ENCODE measurements at regions not wholly inside any gene's neighbourhood (a gene's known extent, or its start where the extent isn't known, plus 50 kb on each side); places are given as distances from the start of the nearest gene placed in this dataset.
"Not testable (repeated sequence)": the region's sequence is repeated elsewhere in the genome, so short reads cannot be mapped to it uniquely, and the experiment has no call there.

GRCh38 chr7:130850956-130851355 is 116.9 kb upstream of the KLF14 start:
- DNase-seq: no peak

GRCh38 chr7:130852867-130853266 is 118.9 kb upstream of the KLF14 start:
- no peak for DNase-seq

DNA sequence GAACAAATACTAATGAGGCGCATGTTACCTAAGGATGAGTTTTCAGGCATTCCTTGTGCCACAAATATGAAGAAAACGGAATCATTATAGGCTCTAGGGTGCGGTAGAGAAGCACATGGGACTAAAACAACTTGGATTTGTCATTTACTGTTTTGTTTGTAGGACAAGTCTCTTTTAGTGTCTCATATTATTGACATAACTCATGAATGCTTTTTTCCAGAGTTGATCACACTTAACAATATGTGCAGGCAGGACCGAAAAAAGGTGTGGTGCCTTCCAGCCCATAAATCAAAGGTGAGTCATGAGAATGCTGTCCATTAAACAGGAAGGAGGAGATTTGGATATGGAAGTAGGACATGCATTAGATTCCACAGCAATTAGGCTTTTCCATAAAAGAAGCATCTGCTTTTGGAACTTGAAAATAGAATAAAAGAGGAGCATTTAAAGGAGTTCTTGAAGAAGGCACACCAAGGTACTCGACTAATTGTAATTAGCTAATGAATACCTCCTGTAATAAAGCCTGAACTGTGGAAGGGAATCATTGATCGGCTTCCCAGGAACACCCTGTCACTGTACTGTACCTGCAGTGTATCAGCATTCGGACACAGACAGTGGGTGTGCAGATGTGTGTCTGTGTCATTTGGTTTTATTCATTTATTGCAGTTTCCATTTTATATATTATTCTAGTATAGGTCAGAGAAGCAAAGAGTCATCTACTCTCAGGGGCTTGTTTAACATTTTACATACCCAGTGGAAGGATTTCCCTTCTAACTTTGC is 119.7 kb upstream of the KLF14 start:
- DNase-seq: no peak

DNA sequence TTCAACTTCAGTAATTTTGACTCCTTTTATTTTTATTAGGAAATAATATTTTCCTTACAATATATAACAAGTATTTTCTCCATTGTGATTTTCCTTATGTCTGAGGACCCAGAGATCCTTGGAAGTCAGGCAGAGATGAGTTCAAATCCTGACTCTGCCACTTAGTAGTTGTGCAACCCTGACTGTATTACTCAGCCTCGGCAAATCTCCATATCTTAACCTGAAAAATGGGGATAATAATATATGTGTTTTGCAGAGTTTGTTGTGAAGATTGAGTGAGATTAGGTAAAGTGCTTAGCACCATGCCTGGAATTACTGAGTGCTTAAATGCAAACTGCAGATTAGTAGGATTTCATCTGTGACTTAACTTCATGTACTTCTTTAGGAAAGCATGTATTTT is 120.5 kb upstream of the KLF14 start:
- DNase-seq: no peak

GRCh38 chr7:130856866-130857265 is 122.9 kb upstream of the KLF14 start:
- no peak for DNase-seq

- DNase-seq: not testable (repeated sequence)
These were observed 126.8 kb upstream of the KLF14 start for GRCh38 chr7:130860832-130861231.

GRCh38 chr7:130865408-130866236 is 131.6 kb upstream of the KLF14 start:
- no peak for DNase-seq

- no peak for DNase-seq
These were observed 133.0 kb upstream of the KLF14 start for GRCh38 chr7:130867039-130867438.

DNA sequence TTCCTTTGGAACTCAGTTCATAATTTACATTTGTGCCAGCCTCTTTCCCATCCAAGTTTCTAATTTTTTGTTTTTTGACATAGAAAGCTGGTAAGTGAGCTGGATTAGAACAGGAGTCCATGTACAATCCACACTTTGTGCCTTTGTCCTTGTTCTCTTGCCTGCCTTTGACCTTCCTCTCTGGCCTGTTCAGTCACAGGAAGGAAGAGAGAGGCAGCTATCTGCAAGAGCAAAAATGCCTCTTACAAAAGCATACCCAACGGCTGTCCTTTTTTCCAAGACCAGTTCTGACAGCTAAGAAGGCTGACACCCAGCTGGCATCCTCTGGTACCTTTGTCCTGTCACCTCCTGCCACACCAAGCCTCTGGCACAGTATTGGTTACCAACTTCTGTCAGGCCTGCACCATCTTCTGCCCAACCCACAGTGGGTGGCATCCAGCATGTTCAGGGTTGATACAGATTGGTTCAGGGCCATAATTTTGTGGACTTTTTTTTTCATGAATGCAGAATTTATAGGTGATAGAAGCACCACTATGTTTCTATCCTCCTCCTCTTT is 133.7 kb upstream of the KLF14 start:
- no peak for DNase-seq

- no peak for DNase-seq
These were observed 134.1 kb upstream of the KLF14 start for GRCh38 chr7:130868139-130868538.

DNA sequence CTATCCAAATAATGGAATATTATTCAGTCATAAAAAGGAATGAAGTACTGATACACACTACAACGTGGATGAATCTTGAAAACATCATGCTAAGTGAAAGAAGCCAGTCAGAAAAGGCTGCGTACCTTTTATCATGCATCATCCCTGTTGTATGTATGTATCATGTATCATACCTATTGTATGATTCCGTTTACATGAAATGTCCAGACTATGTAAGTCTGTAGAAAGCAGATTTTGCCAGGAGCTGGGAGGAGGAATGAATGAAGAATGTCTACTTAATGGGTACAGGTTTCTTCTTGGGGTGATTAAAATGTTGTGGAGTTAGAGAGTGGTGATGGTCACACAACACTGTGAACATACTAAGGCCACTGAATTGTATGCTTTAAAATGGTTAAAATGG is 135.9 kb upstream of the KLF14 start:
- no peak for DNase-seq

- no peak for DNase-seq
These were observed 138.3 kb upstream of the KLF14 start for GRCh38 chr7:130872341-130872740.

GRCh38 chr7:130872756-130873448 is 138.9 kb upstream of the KLF14 start:
- no peak for DNase-seq

- no peak for DNase-seq
These were observed 140.3 kb upstream of the KLF14 start for GRCh38 chr7:130874071-130874915.

DNA sequence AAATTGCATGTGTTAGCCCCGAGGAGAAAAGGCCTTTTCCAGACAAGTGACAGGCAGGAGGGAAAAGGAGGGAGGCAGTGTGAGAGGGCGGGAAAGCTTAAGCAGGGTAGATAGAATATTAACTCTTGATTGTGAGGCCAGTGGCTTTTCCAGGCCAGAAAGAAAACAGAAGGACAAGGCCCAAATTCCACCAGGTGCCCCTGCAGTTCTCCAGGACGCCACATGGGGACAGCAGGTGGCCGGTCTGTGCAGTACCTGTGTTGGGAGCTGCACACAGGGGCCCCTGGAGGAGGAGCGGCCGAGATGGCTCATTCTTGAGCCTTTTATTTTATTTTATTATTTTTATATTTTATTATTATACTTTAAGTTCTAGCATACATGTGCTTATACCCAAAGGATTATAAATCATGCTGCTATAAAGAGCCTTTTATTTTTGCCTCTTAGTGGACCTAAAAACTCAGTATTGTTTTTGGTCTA is 141.3 kb upstream of the KLF14 start:
- DNase-seq: no peak

GRCh38 chr7:130875901-130876300 is 141.9 kb upstream of the KLF14 start:
- no peak for DNase-seq

GRCh38 chr7:130877236-130877990 is 143.4 kb upstream of the KLF14 start:
- no peak for DNase-seq

GRCh38 chr7:130877991-130878305 is 143.9 kb upstream of the KLF14 start:
- DNase-seq: no peak

- no peak for DNase-seq
These were observed 144.8 kb upstream of the KLF14 start for GRCh38 chr7:130878785-130879184.

- no peak for DNase-seq
These were observed 145.2 kb upstream of the KLF14 start for GRCh38 chr7:130879191-130879590.

GRCh38 chr7:130880668-130881067 is 146.7 kb upstream of the KLF14 start:
- DNase-seq: no peak

Measured in retina (tissue), 1 donor.